ENCODE measurements at regions not wholly inside any gene's neighbourhood (a gene's known extent, or its start where the extent isn't known, plus 50 kb on each side); places are given as distances from the start of the nearest gene placed in this dataset.

GRCh38 chr9:108674766-108675530 is 180.8 kb downstream of the ACTL7B start:
- DNase-seq = no peak

GRCh38 chr9:108673386-108673785 is 182.4 kb downstream of the ACTL7B start:
- no peak for DNase-seq

- no peak for DNase-seq
Observed at GRCh38 chr9:108672475-108673190, 183.2 kb downstream of the ACTL7B start.

GRCh38 chr9:108671794-108672193 is 184.0 kb downstream of the ACTL7B start:
- DNase-seq = no peak

- DNase-seq = no peak
Observed at GRCh38 chr9:108671176-108671575, 184.6 kb downstream of the ACTL7B start.

GRCh38 chr9:108668938-108669335 is 186.8 kb downstream of the ACTL7B start:
- DNase-seq = no peak

GRCh38 chr9:108668191-108668937 is 187.4 kb downstream of the ACTL7B start:
- DNase-seq = no peak

- no peak for DNase-seq
Observed at GRCh38 chr9:108666240-108666784, 189.5 kb downstream of the ACTL7B start.

GRCh38 chr9:108665521-108666239 is 190.1 kb downstream of the ACTL7B start:
- no peak for DNase-seq

- DNase-seq = no peak
Observed at GRCh38 chr9:108664309-108665255, 191.2 kb downstream of the ACTL7B start.

- no peak for DNase-seq
Observed at GRCh38 chr9:108663422-108663821, 192.4 kb downstream of the ACTL7B start.

GRCh38 chr9:108662956-108663355 is 192.8 kb downstream of the ACTL7B start:
- DNase-seq = no peak

GRCh38 chr9:108662091-108662875 is 193.5 kb downstream of the ACTL7B start:
- no peak for DNase-seq

GRCh38 chr9:108656566-108656965 is 199.2 kb downstream of the ACTL7B start:
- DNase-seq = no peak

GRCh38 chr9:108655818-108656217 is 200.0 kb downstream of the ACTL7B start:
- DNase-seq = no peak

- no peak for DNase-seq
Observed at GRCh38 chr9:108654566-108654965, 201.2 kb downstream of the ACTL7B start.

- no peak for DNase-seq
Observed at GRCh38 chr9:108652851-108653250, 202.9 kb downstream of the ACTL7B start.

GRCh38 chr9:108650826-108651225 is 205.0 kb downstream of the ACTL7B start:
- no peak for DNase-seq

GRCh38 chr9:108645520-108645919 is 210.3 kb downstream of the ACTL7B start:
- no peak for DNase-seq

- no peak for DNase-seq
Observed at GRCh38 chr9:108643731-108644510, 211.9 kb downstream of the ACTL7B start.

All from cerebellar nuclear complex (tissue), 1 donor.